GM19372 (cell line): ENCODE measurements at regions not wholly inside any gene's neighbourhood (a gene's known extent, or its start where the extent isn't known, plus 50 kb on each side); places are given as distances from the start of the nearest gene placed in this dataset.
"Not testable (repeated sequence)": the region's sequence is repeated elsewhere in the genome, so short reads cannot be mapped to it uniquely, and the experiment has no call there.

ENCODE experiments used
- ATAC-seq: cut with Tn5 transposase; IDR thresholded peaks from one replicate; pipeline ENCODE4 v1.9.1; 2021; ENCODE audit warnings: mild to moderate bottlenecking, low read depth, moderate library complexity; ENCODE audit not compliant: unreplicated experiment

DNA sequence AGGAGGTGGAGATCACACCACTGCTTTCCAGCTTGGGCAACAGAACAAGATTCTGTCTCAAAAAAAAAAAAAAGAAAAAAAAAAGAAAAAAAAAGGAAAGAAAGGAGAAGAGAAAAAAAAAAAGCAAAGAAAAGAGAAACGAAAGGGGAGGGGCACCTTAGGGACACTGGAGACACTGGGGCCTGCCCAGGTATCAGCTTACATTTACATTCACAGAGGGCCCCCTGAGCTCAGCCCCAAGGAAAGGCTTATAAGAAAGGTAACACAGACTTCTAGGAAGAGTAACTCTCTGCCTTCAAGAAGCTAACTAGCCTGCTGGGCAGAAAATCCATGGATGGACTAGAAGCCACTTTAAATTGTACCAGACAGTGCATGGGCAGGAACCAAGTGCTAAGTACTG is 108.8 kb downstream of the NPY start:
- no peak for ATAC-seq

DNA sequence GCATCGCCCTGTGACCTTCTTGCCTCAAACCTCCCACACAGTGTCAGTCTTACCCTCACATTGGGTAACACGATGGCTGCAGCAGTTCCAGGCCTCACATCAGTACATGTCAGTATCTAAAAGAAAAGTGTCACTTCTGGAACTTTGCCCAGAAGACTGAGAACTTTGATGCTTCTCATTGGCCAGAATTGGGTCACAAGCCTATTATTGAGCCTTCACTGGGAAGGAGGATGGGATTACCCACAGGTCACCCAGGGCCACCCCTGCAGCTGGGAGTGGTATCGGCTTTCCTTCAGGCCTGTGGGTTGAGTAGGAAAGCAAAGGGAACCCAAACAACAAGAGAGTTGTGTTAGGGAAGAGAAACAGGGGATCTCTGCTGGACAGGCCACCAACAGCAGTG is 111.5 kb downstream of the NPY start:
- ATAC-seq, result no peak

DNA sequence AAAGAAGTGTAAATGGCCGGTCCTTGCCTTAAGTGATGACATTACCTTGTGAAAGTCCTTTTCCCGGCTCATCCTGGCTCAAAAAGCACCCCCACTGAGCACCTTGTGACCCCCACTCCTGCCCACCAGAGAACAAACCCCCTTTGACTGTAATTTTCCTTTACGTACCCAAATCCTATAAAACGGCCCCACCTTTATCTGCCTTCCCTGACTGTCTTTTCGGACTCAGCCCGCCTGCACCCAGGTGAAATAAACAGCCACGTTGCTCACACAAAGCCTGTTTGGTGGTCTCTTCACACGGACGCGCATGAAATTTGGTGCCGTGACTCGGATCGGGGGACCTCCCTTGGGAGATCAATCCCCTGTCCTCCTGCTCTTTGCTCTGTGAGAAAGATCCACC is 112.4 kb downstream of the NPY start:
- ATAC-seq, result not testable (repeated sequence)

DNA sequence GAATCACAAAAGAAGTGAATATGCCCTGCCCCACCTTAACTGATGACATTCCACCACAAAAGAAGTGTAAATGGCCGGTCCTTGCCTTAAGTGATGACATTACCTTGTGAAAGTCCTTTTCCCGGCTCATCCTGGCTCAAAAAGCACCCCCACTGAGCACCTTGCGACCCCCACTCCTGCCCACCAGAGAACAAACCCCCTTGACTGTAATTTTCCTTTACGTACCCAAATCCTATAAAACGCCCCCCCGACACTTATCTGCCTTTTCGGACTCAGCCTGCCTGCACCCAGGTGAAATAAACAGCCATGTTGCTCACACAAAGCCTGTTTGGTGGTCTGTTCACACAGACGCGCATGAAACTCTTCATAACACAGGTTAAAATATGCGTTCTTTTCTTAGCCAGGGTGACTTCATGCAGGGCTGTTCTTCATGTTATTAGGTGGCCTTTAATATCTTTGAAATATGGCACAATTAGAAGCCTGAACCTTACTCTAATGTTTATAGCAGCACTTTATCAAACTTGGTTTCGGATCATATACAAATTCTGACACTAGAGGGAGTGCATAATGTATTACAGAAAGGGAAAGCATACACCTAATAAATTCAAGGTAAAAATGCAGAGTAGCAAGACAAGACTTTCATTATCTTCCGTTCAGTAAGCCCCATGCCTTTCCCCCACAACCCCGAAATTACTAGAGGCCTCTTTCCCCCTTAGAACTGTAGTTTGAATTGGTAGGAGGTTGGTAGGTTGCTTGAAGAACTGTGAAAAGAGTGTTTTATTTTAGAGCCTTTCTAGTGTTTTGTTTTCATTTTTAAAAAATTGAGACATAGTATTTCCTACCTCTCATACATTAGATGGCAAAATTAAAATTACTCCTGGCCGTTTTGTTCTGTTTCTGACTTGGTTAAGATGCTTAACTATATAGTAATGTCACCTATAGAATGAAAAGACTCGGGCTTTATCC is 117.9 kb downstream of the NPY start:
- ATAC-seq, result no peak

DNA sequence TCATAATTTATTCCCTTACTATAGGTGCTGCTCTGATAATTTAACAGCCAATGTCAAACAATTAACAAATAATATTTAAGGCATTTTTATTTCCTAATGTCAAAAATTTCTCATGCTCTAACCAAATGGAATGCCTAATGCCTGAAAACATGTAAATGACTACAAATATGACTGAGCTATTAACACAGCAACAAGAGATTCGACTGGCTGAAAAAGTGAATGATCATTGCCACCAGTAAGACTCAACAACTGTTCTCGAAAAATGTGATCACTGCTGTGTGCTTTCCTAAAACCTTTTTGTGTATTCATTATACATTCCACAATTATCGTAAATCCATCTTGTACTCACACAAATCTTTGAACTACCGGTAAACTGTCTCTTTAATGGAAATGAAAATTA is 118.7 kb downstream of the NPY start:
- no peak for ATAC-seq

DNA sequence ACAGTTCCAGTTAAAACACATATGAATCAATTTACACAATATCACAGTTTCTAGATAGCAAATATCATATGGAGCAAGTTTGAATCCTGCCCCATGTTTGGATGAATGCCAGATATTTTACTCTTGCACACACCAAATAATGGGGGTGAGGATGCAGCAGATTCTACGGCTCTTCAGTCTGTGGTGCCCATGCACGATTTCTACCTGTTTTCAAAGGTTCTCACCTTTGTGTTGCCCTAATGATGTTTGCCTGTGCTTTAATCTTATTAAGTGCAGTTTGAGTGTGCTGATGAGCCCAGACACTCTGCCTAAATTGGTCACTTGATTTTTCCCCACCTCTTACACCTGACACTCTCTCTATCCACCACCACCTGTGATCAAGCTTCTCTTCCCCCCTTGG is 119.6 kb downstream of the NPY start:
- no peak for ATAC-seq

DNA sequence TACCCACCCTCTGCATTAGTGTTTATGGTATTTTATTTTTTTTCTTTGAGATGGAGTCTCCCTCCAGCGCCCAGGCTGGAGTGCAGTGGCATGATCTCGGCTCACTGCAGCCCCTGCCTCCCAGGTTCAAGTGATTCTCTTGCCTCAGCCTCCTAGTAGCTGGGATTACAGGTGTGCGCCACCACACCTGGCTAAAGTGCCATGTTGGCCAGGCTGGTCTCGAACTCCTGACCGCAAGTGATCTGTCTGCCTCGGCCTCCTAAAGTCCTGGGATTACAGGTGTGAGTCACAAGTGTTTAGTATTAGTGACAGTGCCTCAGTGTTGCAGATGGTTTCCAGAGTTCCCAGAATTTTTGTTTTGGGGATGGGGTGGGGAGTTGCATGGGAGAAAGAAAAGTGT is 120.3 kb downstream of the NPY start:
- ATAC-seq, result no peak

DNA sequence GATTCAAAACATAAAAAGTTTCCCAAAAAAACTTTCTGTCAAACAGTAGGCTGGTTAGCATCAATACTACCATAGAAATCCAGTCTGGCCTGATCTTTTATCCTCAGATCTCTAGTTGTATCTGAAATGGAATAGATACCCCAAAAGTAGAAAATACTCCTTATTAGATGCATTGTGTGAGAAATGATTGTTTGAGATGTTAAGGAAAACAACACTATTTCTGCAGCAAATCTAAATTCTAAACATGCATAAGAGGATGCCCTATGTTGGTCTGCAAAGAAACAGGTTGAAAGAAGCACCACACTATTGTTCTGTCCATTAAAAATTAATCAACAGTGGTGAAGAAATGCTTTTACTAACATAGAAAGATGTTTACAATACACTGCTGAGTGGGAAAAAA is 121.0 kb downstream of the NPY start:
- no peak for ATAC-seq

DNA sequence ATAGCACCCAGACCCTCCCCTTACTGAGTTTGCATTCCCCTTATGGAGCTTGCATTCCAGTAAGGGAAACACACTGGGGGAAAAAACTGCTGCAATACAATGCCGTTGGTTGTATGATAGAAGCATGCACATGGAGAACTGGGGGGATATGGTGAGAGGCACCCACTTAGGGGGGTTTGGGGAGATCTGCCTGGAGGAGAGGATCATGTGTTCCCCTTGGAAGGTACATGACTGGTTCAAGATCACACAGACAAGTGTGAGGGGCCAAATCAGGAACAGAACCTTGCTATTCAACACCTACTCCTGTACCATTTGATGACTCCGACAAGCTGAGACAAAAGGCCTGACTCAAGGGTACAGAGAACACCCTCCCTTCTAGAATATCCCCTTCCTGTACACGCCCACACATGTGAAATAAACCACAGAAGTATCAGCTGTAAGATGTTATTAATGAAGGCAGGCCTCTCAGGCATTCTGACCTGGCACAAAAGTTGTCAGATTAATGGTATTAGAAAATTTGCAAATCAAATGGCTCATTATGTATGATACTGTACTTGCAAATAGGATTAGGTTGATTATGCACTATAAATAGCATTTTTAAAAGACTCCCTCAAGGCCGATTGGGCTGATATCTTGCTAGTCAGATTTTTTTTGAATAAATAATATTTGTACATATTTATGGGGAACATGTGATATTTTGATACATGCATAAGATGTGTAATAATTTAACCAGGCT is 122.2 kb downstream of the NPY start:
- peak; percentile 79 for ATAC-seq

DNA sequence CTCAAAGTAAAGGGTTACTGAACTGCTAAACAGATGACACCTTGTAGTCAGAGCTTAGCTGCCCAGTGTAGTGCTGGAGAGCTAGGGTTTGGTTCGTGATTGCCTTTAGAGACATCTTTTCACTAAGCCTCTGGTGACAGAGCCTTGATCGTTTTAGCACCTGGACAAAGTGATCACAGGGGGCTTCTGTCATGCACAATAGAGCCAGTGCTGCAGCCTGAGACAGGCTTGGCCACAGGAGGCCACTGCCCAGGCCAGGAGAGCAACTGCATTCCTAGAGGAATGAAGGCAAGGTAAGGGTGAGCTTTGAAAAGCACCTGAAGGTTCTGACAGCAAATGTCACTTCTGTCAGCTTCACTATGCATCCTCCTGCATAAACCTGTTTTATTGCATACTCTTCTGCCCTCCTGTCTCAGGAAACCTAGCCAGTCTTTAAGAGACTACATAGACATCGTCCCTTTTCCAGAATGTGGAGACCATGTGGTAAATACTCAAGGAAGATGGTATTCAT is 122.9 kb downstream of the NPY start:
- no peak for ATAC-seq

DNA sequence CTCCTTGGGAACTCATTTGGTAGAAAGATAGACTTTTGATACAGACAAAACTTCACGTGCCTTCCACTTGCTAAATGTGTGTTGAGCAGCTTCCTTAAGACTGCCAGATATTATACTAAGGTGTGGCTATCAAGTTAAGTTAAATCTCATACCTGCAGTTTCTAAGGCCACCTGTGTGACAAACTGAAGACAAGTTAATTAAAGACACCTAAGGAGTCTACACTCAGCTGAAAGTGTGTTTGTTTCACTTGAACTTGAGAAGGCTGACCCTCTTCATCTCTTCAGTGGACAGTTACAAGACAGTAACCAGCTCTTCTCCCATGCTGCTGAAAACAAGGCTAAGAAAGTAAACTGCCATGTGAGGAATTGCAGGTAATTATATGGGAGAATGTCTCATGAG is 124.0 kb downstream of the NPY start:
- ATAC-seq, result no peak

DNA sequence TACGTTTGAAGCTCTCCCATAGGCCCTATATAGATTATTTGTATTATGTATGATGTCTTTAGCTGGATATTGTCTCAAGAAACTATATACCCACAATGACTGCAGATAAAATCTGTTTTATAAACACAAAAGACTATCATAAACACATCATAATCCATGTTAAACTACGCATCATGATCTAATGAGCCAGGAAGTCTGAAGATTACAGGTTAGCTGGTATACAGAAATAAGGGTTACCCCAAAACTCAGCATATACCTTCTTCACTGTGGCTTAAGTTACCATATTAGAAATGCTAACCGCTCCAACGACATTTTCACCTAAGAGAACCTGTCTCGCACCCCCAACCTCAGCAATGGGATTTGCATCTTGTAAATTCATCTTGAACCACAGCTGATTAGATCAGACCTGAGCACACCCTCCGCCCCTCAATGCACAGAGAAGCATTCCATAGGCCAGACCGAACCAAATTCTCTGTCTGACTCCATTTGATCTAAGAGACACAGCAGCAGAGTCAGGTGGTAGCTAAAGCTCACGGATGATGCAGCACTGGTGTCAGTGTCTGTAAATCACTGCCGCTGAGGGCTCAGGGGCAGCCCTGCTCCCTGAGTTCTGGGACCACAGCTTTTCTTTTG is 124.9 kb downstream of the NPY start:
- no peak for ATAC-seq

DNA sequence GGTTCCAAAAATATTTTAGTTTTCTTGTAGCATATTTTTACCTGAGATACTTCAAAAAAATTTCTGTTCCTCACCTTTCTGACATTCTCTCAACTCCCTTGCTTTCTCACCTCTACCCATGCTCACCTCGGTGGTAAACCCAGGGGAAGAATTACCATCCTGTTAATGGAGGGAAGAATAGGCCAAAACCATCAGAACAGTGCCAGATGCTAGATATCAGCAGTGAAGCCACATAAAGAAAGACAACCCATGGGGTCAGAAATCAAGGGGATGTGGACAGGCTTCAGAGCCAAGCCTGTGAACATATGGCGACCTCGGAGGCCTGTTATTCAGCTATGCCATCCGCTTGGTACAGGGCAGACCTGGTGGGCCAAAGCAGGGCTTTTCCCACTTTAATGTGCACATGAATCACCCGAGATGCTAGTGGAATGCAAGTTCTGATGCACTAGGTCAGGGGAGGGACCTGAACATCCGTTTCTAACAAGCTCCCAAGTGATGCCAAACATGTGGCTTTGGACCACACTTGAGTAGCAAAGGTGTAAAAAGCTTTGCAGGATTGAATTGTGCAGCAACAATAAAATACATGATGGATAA is 125.5 kb downstream of the NPY start:
- no peak for ATAC-seq

DNA sequence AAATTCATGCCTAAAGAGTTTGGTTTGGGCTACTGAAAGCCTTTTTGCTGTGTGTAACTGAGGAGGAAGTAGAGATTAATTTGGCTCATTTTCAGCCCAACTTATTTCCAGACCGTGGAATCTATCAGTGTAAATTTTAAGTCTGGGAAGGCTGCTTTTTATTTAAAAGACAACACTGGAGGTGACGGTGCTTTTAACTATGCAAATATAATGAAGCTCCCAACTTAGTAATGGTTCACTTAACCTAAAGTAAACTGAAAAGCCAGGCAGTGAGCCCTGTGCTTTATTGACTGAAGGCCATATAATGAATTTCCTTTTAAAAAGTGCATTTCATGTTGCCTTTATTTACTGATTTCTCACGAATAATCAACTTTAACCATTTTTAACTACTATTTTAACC is 127.2 kb downstream of the NPY start:
- ATAC-seq, result no peak

DNA sequence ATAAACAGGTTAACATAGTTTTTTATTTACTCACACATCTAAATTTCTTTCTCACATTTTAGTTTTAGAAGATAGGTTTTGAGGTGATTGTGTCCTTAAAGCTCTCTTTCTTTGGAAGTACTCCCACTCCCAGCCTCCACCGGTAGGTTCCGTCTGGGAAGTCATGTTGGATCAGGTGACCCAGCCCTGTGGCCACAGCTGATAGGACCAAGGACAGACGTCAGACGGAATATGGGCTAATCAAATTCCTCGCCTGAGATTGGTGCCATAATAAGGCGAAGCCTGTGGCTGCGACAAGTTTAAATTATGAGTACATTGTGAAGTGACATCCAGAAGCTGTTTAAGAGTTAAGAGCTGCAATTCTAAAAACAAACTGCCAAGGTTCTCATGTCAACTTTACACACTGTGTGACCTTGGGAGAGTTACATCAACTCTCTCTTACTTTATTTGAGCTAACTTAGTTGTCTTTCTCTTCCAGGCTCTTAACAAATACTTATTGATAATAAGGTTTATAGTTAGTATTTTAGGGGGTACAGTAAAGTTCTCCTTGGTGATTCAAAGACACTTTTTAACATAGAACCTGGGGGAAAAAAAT is 133.6 kb downstream of the NPY start:
- ATAC-seq, result no peak

DNA sequence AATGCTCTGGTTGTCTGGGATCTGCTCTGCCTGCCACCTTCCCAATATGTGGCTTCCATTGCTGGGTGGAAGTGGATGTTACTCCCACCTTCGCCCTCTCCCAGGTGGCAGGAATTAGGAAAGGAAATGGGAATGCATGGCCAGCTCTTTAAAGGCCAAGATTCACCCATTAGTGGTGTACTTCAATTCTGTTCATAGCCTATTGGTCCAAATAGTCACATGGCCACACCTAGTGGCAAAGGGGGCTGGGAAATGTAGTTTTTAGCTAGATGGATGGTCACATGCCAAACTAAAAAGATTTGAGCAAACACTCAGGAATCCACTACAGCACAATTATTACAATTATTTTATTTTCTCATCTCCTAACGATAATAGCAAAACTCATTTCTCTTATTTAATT is 135.1 kb downstream of the NPY start:
- ATAC-seq, result no peak

DNA sequence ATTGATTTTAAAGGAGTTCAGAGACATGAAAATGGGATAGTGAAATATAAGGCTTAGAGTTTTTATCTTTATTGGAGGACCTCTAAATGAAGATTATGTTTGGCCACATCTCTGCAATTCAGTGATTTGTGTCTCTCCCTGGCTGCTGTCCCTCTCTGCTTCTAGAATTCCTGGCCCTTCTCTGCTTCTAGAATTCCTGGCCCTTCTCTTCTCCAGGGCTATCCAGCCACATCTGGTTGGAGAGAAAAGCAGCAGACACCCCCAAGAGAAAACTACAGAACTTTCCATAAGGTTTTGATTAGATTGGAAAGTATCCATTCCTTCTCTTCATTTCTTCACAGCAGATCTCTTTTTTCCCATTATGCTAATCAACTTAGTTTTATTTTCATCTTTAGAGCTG is 135.5 kb downstream of the NPY start:
- ATAC-seq, result no peak

DNA sequence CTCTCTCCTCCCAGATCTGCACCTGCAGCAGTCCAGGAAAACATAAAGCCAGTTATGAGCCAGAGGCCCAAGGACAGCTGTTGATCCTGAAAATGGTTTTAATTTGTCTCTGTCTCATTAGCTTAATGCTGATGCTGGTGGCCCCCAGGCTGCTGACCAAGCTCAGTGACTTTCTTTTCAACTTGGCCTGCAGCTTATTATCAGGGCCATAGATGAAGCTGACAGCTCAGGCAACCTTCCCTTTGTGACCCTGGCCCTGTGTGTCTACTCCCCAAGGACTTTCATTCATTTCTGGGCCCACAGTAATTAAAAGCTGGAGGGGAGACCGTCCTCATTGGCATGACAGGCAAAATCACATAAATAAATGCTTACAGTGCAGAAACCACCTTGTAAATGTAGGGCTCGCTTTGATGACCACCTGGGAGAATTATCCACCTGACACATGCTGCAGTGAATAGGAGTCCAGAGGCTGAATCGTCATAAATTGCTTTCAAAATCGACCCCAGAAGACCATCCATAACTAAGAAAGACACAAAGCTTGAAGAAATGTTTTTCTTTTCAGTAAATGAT is 138.5 kb downstream of the NPY start:
- no peak for ATAC-seq

DNA sequence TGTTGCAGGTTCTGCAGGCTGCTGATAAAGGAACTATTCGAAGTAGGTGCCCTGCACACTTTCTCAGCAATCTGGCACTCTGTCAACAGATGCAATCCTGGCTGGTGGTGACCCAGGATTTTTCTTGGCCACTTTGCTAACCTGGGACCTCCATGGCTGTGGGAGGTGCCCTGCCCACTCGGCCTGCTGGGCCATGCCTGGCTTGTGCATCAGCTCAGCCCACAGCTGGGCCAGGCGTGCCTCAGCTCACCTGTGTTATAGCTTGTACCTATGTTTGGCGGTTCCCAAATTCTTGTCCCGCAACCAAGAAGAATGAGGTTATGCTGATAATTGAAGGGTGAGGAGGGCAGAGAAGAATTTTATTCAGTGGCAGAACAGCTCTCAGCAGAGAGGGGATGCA is 141.7 kb downstream of the NPY start:
- ATAC-seq, result no peak

DNA sequence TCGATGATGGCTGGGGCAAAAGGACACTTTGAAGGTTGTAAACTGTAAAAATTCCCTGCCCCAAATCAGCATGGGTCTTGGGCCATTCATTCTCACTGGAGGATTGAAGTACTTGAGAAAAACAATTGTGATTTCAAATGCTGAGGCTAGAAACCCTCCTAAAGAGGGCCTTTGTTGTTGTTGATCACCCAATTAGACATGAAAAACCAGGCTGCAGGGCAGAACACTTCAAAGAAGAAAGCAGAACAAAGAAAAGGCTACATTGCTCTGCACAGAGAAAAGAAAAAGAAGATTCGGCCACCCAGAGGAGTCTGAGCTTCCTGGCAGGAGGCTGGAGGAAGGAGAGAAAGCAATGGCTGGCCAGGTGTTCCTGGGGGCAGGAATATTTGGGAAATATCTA is 143.1 kb downstream of the NPY start:
- no peak for ATAC-seq
